Ascending aorta (tissue), 2 donors: ENCODE measurements at regions not wholly inside any gene's neighbourhood (a gene's known extent, or its start where the extent isn't known, plus 50 kb on each side); places are given as distances from the start of the nearest gene placed in this dataset.

Experiments
- DNase-seq, 2 donors: peaks; one replicate each; pipeline ENCODE4 v3.0.0-alpha.2; 2019; ENCODE audit warnings: low spot score in 2 of 2
- H3K27ac ChIP-seq, 2 donors: fragments of 200-600 bp; sonication (generic); one replicate each; pipeline ENCODE4 v1.5.1; 2016 to 2017; ENCODE audit warnings: mild to moderate bottlenecking in 1 of 2
- H3K27me3 ChIP-seq: fragments of 200-600 bp; sonication (generic); one replicate; pipeline ENCODE4 v1.5.1; 2017
- H3K36me3 ChIP-seq, 2 donors: fragments of 200-600 bp; sonication (generic); one replicate each; pipeline ENCODE4 v1.5.1; 2016
- H3K4me1 ChIP-seq, 2 donors: fragments of 200-600 bp; sonication (generic); one replicate each; pipeline ENCODE4 v1.5.1; 2016 to 2017; ENCODE audit warnings: mild to moderate bottlenecking in 1 of 2
- H3K4me3 ChIP-seq, 2 donors: fragments of 200-600 bp; sonication (generic); one replicate each; pipeline ENCODE4 v1.5.1; 2016 to 2017; ENCODE audit warnings: mild to moderate bottlenecking in 1 of 2
- H3K9me3 ChIP-seq, 2 donors: fragments of 200-600 bp; sonication (generic); one replicate each; pipeline ENCODE4 v1.5.1; 2016
- CTCF ChIP-seq, 3 experiments: fragments of 200-600 bp in 2 of 3; fragments of 450-650 bp in 1 of 3; sonication (generic) in 2 of 3; IDR thresholded peaks; one replicate each; pipeline ENCODE4 v1.5.1; 2016 to 2019; ENCODE audit warnings: antibody characterized with exemption in 3 of 3, mild to moderate bottlenecking in 1 of 3, moderate library complexity in 1 of 3
- intact Hi-C: fragments of 100-400 bp; cut with DNase I; formaldehyde crosslinking; loops from one replicate; pipeline ENCODE4 v1.15.1; 2023

GRCh38 chr4:67236788-67237187, 308.5 kb downstream of the CENPC start:
- H3K9me3 ChIP-seq = no peaks in the 10 kb centered on the region
- H3K27me3 ChIP-seq = no peaks in the 10 kb centered on the region
- no peaks in the 10 kb centered on the region for H3K36me3 ChIP-seq
- H3K4me3 ChIP-seq = no peak overlapping the region
- DNase-seq = no peak
- no peaks in the 10 kb centered on the region for H3K4me1 ChIP-seq
- H3K27ac ChIP-seq = no peak overlapping the region
- intact Hi-C loops = no loop called here
- TF ChIP-seq CTCF (IDR thresholded peaks at IDR 0.05) = no peak

GRCh38 chr4:67236318-67236717, 309.0 kb downstream of the CENPC start:
- no peak overlapping the region for H3K27ac ChIP-seq
- intact Hi-C loops = no loop called here
- H3K27me3 ChIP-seq = no peaks in the 10 kb centered on the region
- no peak for TF ChIP-seq CTCF (IDR thresholded peaks at IDR 0.05)
- no peaks in the 10 kb centered on the region for H3K9me3 ChIP-seq
- DNase-seq = no peak
- H3K4me1 ChIP-seq = no peaks in the 10 kb centered on the region
- H3K4me3 ChIP-seq = no peak overlapping the region
- H3K36me3 ChIP-seq = no peaks in the 10 kb centered on the region

- no peaks in the 10 kb centered on the region for H3K9me3 ChIP-seq
- H3K4me3 ChIP-seq = no peak overlapping the region
- no peak for DNase-seq
- no peaks in the 10 kb centered on the region for H3K27me3 ChIP-seq
- no peaks in the 10 kb centered on the region for H3K4me1 ChIP-seq
- intact Hi-C loops = no loop called here
- TF ChIP-seq CTCF (IDR thresholded peaks at IDR 0.05) = no peak
- H3K36me3 ChIP-seq = no peaks in the 10 kb centered on the region
- H3K27ac ChIP-seq = no peak overlapping the region
These were observed 311.0 kb downstream of the CENPC start for GRCh38 chr4:67234296-67234695.

GRCh38 chr4:67229148-67229547, 316.2 kb downstream of the CENPC start:
- TF ChIP-seq CTCF (IDR thresholded peaks at IDR 0.05) = no peak
- no peaks in the 10 kb centered on the region for H3K36me3 ChIP-seq
- H3K4me1 ChIP-seq = no peaks in the 10 kb centered on the region
- no peaks in the 10 kb centered on the region for H3K9me3 ChIP-seq
- no peak overlapping the region for H3K27ac ChIP-seq
- no peak overlapping the region for H3K4me3 ChIP-seq
- no peaks in the 10 kb centered on the region for H3K27me3 ChIP-seq
- DNase-seq = no peak
- intact Hi-C loops = no loop called here

GRCh38 chr4:67220861-67221260, 324.4 kb downstream of the CENPC start:
- no peaks in the 10 kb centered on the region for H3K4me1 ChIP-seq
- intact Hi-C loops = no loop called here
- H3K36me3 ChIP-seq = no peaks in the 10 kb centered on the region
- no peak overlapping the region for H3K4me3 ChIP-seq
- H3K27ac ChIP-seq = no peak overlapping the region
- DNase-seq = no peak
- no peaks in the 10 kb centered on the region for H3K9me3 ChIP-seq
- no peaks in the 10 kb centered on the region for H3K27me3 ChIP-seq
- no peak for TF ChIP-seq CTCF (IDR thresholded peaks at IDR 0.05)

- H3K4me1 ChIP-seq = no peaks in the 10 kb centered on the region
- DNase-seq = no peak
- TF ChIP-seq CTCF (IDR thresholded peaks at IDR 0.05) = no peak
- H3K27me3 ChIP-seq = no peaks in the 10 kb centered on the region
- no peaks in the 10 kb centered on the region for H3K9me3 ChIP-seq
- no peaks in the 10 kb centered on the region for H3K36me3 ChIP-seq
- no peak overlapping the region for H3K27ac ChIP-seq
- intact Hi-C loops = no loop called here
- H3K4me3 ChIP-seq = no peak overlapping the region
These were observed 326.4 kb downstream of the CENPC start for GRCh38 chr4:67218883-67219282.
